ENCODE measurements at regions not wholly inside any gene's neighbourhood (a gene's known extent, or its start where the extent isn't known, plus 50 kb on each side); places are given as distances from the start of the nearest gene placed in this dataset.

- H3K9me3 ChIP-seq (ENCODE audit: insufficient read depth in 2 of 2, low read depth in 1 of 2, low read length in 1 of 2) = no peaks in the 10 kb centered on the region
- H3K36me3 ChIP-seq (ENCODE audit: control insufficient read depth in 2 of 4, insufficient read depth in 4 of 4, low read length in 3 of 4) = no peaks in the 10 kb centered on the region
- H2BK20ac ChIP-seq (ENCODE audit: low read length) = no peak overlapping the region
- no peak overlapping the region for H3K9ac ChIP-seq (replicated peaks in 1 of 4; ENCODE audit: extremely low read depth in 1 of 4, low read depth in 3 of 4, low read length in 3 of 4)
- no peak for FAIRE-seq
- no peak overlapping the region for H2AFZ ChIP-seq (ENCODE audit: low read length)
- no peaks in the 10 kb centered on the region; the same call in 1 of the 2 replicates for H3K23me2 ChIP-seq (ENCODE audit: low read depth, low read length)
- no peak overlapping the region for H3K56ac ChIP-seq (replicated peaks; ENCODE audit: insufficient read length, low read depth, low read length)
- no peaks in the 10 kb centered on the region for H3K27me3 ChIP-seq (replicated peaks in 1 of 4; ENCODE audit: control insufficient read depth in 3 of 4, extremely low read depth in 1 of 4, insufficient read depth in 3 of 4, low read length in 3 of 4)
- H2BK5ac ChIP-seq (ENCODE audit: low read depth, low read length) = no peak overlapping the region
- ChIA-PET CTCF (ENCODE audit: partially characterized antibody) (interaction anchor here (1.7 kb wide), 2 partner anchors 9 to 10 kb away, joined by 6 to 10 read pairs; no protein-coding TSS in a partner anchor), POLR2A (ENCODE audit: partially characterized antibody) (no interaction called here)
- WGBS, 2 experiments (ENCODE audit: extremely low coverage in 1 of 2, insufficient coverage in 1 of 2, insufficient read length in 1 of 2, insufficient replicate concordance in 2 of 2, low coverage in 1 of 2, low lambda C conversion rate in 2 of 2, missing lambda C conversion rate in 1 of 2) = 90% methylated on average over 5 of the region's 5 CpGs; no CpG with 5 or more reads in 1 of the 2 experiments
- no peak overlapping the region for H3K14ac ChIP-seq (ENCODE audit: insufficient read length)
- no peak overlapping the region for H3K18ac ChIP-seq (ENCODE audit: extremely low read depth, low read length)
- no peaks in the 10 kb centered on the region for H3K79me2 ChIP-seq (ENCODE audit: control insufficient read depth in 1 of 2, insufficient read depth in 2 of 2, low read length in 2 of 2)
- H4K5ac ChIP-seq (ENCODE audit: insufficient read length, low read depth, low read length) = no peak overlapping the region
- no peak for DNase-seq (ENCODE audit: low read depth in 1 of 2, low spot score in 2 of 2)
- H3K4ac ChIP-seq (replicated peaks; ENCODE audit: insufficient read length, low read depth, low read length) = no peak overlapping the region
- H4K8ac ChIP-seq (ENCODE audit: extremely low read depth, insufficient read depth, low read length) = no peak overlapping the region
- H2BK120ac ChIP-seq (replicated peaks; ENCODE audit: low read depth, low read length) = no peak overlapping the region
- no peak overlapping the region for H4K91ac ChIP-seq (replicated peaks; ENCODE audit: insufficient read length, low read length)
- no peak overlapping the region for H2BK12ac ChIP-seq (ENCODE audit: low read depth, low read length)
- no peaks in the 10 kb centered on the region for H4K20me1 ChIP-seq (replicated peaks in 1 of 2; ENCODE audit: control insufficient read depth in 1 of 2, insufficient read depth in 2 of 2, low read length in 2 of 2)
- no peaks in the 10 kb centered on the region for H3K79me1 ChIP-seq (ENCODE audit: low read depth, low read length)
- no peak overlapping the region for H2BK15ac ChIP-seq (ENCODE audit: low read length)
- no peak overlapping the region for H3K4me2 ChIP-seq (ENCODE audit: insufficient read depth in 1 of 2, low read depth in 2 of 2, low read length in 2 of 2)
- H2AK5ac ChIP-seq (ENCODE audit: low read depth, low read length) = no peak overlapping the region
- H3K4me3 ChIP-seq (ENCODE audit: extremely low read depth in 1 of 4, insufficient read depth in 2 of 4, low read depth in 3 of 4, low read length in 4 of 4) = no peak overlapping the region
- no peaks in the 10 kb centered on the region for H3K4me1 ChIP-seq (replicated peaks in 1 of 4; ENCODE audit: control insufficient read depth in 3 of 4, insufficient read depth in 4 of 4, low read length in 3 of 4)
- no peak overlapping the region for H3K27ac ChIP-seq (ENCODE audit: low read depth, low read length)
- H3K23ac ChIP-seq (ENCODE audit: insufficient read length) = no peak overlapping the region
- TF ChIP-seq USF2 (IDR thresholded peaks at IDR 0.05; ENCODE audit: low read length) (no peak), TCF12 (IDR thresholded peaks at IDR 0.05; ENCODE audit: low read depth, low read length) (no peak), SP1 (IDR thresholded peaks at IDR 0.05; ENCODE audit: low read depth, low read length) (no peak), CHD1 (IDR thresholded peaks at IDR 0.05; ENCODE audit: low read depth, low read length) (no peak), JUN (IDR thresholded peaks at IDR 0.05; ENCODE audit: low read depth, low read length) (no peak), PHF8 (conservative IDR thresholded peaks at IDR 0.05; ENCODE audit: low read depth, low read length) (no peak), EZH2 (IDR thresholded peaks at IDR 0.05; ENCODE audit: low read depth, low read length, severe bottlenecking) (no peak), SIN3A (conservative IDR thresholded peaks at IDR 0.05 in 1 of 2, IDR thresholded peaks at IDR 0.05 in 1 of 2; ENCODE audit: low read depth in 1 of 2, low read length in 2 of 2) (no peak), GTF2F1 (IDR thresholded peaks at IDR 0.05; ENCODE audit: borderline replicate concordance, low read depth, low read length) (no peak), HDAC6 (IDR thresholded peaks at IDR 0.05; ENCODE audit: low read depth, low read length) (no peak), YY1 (IDR thresholded peaks at IDR 0.05; ENCODE audit: low read depth, low read length) (no peak), MAX (IDR thresholded peaks at IDR 0.05) (no peak), RBBP5 (IDR thresholded peaks at IDR 0.05; ENCODE audit: borderline replicate concordance, low read depth, low read length) (no peak), NRF1 (IDR thresholded peaks at IDR 0.05; ENCODE audit: low read depth, low read length) (no peak)
These were observed 557.9 kb downstream of the CCDC85A start for GRCh38 chr2:56741601-56742102.

Measured in H1 (cell line).